ENCODE measurements at regions not wholly inside any gene's neighbourhood (a gene's known extent, or its start where the extent isn't known, plus 50 kb on each side); places are given as distances from the start of the nearest gene placed in this dataset.

DNA sequence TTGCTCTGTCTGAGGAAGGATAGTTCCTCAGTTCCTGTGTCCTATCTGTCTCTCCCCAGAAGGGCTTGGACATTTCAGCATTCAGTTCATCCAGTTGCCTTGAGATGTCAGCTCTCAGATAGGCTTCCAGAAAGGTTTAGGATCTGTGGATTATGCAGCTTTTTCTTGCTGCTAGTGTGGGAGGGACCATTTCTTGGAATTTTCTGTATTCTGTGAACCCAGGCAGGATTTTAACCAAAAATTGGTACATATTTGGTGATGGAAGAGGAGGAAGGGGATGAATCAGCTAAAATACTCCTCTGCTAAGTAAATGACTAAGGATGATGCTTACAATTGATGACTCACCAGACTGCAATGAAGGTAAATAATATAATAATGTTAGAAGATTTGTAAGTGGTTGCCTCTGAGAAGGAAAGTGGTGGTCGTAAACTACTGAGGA, 58.6 kb upstream of the DOCK10 start:
- H3K9ac ChIP-seq (ENCODE audit: low read length), result peak overlapping the region; percentile 84
- H4K91ac ChIP-seq (ENCODE audit: low read length), result no peak overlapping the region
- H3K14ac ChIP-seq (ENCODE audit: low read length in 2 of 2), result no peak overlapping the region
- H3K27me3 ChIP-seq (ENCODE audit: control insufficient read depth in 1 of 2, insufficient read depth in 1 of 2, low read length in 2 of 2), result no peaks in the 10 kb centered on the region
- no peak overlapping the region for H3K4me2 ChIP-seq (ENCODE audit: low read length, poor library complexity, severe bottlenecking)
- H3K4ac ChIP-seq (ENCODE audit: low read depth in 1 of 2, low read length in 2 of 2), result no peak overlapping the region
- H3K4me3 ChIP-seq (ENCODE audit: insufficient read depth in 1 of 2, low read depth in 1 of 2, low read length in 2 of 2), result no peak overlapping the region
- no peak overlapping the region for H4K8ac ChIP-seq (ENCODE audit: low read length)
- DNase-seq, result peak; percentile 72
- H3K4me1 ChIP-seq (ENCODE audit: control insufficient read depth, insufficient read depth, low read depth, low read length), result peaks cover 2% of the 10 kb centered on the region
- peak overlapping the region in 1 of 2 experiments; percentile 57 for H2BK12ac ChIP-seq (ENCODE audit: low read length in 2 of 2)
- H3K36me3 ChIP-seq (ENCODE audit: control insufficient read depth in 1 of 2, insufficient read depth in 2 of 2, low read depth in 1 of 2, low read length in 2 of 2), result no peaks in the 10 kb centered on the region
- peak overlapping the region; percentile 23 to 26 for H3K18ac ChIP-seq (ENCODE audit: low read depth in 1 of 2, low read length in 2 of 2)
- WGBS, result 17% methylated on average over 1 of the region's 1 CpG
- peak overlapping the region; percentile 98 for H3K27ac ChIP-seq (ENCODE audit: low read length, poor library complexity, severe bottlenecking)
- peak overlapping the region; percentile 54 for H2BK5ac ChIP-seq (ENCODE audit: low read depth, low read length, poor library complexity, severe bottlenecking)
- H2BK120ac ChIP-seq (ENCODE audit: low read depth, low read length), result no peak overlapping the region
- no peaks in the 10 kb centered on the region for H3K79me1 ChIP-seq (replicated peaks; ENCODE audit: low read length, poor library complexity, severe bottlenecking)
- H2BK15ac ChIP-seq (ENCODE audit: low read depth, poor library complexity, severe bottlenecking), result no peak overlapping the region
- H2AK5ac ChIP-seq (ENCODE audit: low read length, severe bottlenecking), result peak overlapping the region; percentile 43
- H3K9me3 ChIP-seq (ENCODE audit: control insufficient read depth, low read length), result no peaks in the 10 kb centered on the region
- no peak overlapping the region for H3K23ac ChIP-seq (ENCODE audit: low read length in 2 of 2)
- H2AFZ ChIP-seq (ENCODE audit: low read depth, low read length), result no peak overlapping the region

DNA sequence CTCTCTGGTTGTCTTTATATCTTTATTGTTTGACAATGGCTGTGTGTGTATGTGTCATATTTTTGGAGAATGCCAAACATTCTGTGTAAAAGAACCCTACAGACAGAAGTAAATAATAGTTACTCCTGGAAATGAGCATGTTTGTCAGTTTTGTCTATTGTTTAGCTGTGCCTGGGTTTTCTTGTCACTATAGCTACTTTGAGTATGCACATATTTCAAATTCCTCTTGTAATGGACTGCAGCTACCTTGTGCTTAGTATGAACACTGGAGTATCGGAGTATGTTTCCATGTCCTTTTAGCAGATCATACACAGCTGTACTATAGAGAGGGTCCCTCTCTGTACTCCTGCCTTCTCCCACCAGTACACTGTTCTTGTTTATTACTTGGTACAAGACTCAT, 58.0 kb upstream of the DOCK10 start:
- H3K27me3 ChIP-seq (ENCODE audit: control insufficient read depth in 1 of 2, insufficient read depth in 1 of 2, low read length in 2 of 2), result no peaks in the 10 kb centered on the region
- peak overlapping the region; percentile 98 for H3K27ac ChIP-seq (ENCODE audit: low read length, poor library complexity, severe bottlenecking)
- no peak overlapping the region for H3K4ac ChIP-seq (ENCODE audit: low read depth in 1 of 2, low read length in 2 of 2)
- H3K36me3 ChIP-seq (ENCODE audit: control insufficient read depth in 1 of 2, insufficient read depth in 2 of 2, low read depth in 1 of 2, low read length in 2 of 2), result no peaks in the 10 kb centered on the region
- H4K8ac ChIP-seq (ENCODE audit: low read length), result no peak overlapping the region
- WGBS, result 60% methylated on average over 1 of the region's 1 CpG
- peak overlapping the region; percentile 84 for H3K9ac ChIP-seq (ENCODE audit: low read length)
- H3K23ac ChIP-seq (ENCODE audit: low read length in 2 of 2), result no peak overlapping the region
- H4K91ac ChIP-seq (ENCODE audit: low read length), result no peak overlapping the region
- no peaks in the 10 kb centered on the region for H3K4me1 ChIP-seq (ENCODE audit: control insufficient read depth, insufficient read depth, low read depth, low read length)
- no peak overlapping the region for H2AK5ac ChIP-seq (ENCODE audit: low read length, severe bottlenecking)
- H2BK120ac ChIP-seq (ENCODE audit: low read depth, low read length), result no peak overlapping the region
- no peaks in the 10 kb centered on the region for H3K79me1 ChIP-seq (replicated peaks; ENCODE audit: low read length, poor library complexity, severe bottlenecking)
- H3K4me2 ChIP-seq (ENCODE audit: low read length, poor library complexity, severe bottlenecking), result no peak overlapping the region
- no peaks in the 10 kb centered on the region for H3K9me3 ChIP-seq (ENCODE audit: control insufficient read depth, low read length)
- no peak overlapping the region for H2AFZ ChIP-seq (ENCODE audit: low read depth, low read length)
- no peak overlapping the region for H3K18ac ChIP-seq (ENCODE audit: low read depth in 1 of 2, low read length in 2 of 2)
- peak; percentile 15 for DNase-seq
- no peak overlapping the region for H3K4me3 ChIP-seq (ENCODE audit: insufficient read depth in 1 of 2, low read depth in 1 of 2, low read length in 2 of 2)
- no peak overlapping the region for H2BK12ac ChIP-seq (ENCODE audit: low read length in 2 of 2)
- H2BK15ac ChIP-seq (ENCODE audit: low read depth, poor library complexity, severe bottlenecking), result no peak overlapping the region
- H3K14ac ChIP-seq (ENCODE audit: low read length in 2 of 2), result no peak overlapping the region
- no peak overlapping the region for H2BK5ac ChIP-seq (ENCODE audit: low read depth, low read length, poor library complexity, severe bottlenecking)

DNA sequence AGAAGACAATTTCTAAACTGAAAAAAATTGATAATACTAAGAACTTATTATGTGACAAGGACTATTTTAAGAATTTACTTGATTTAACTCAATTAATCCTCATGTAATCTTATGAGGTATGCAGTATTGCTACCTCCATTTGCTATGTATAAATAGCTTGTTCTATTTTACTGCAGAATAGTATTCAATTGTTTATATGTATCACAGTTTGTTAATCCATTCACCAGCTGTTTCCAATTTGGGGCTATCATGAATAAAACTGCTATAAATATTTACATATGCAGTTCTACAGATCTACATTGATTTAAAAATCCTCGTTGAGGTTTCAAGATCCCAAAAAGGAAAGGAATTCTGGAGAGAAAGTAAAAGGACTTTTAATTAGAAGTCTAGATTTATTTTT, 54.8 kb upstream of the DOCK10 start:
- no peaks in the 10 kb centered on the region for H3K4me1 ChIP-seq (ENCODE audit: control insufficient read depth, insufficient read depth, low read depth, low read length)
- no peak overlapping the region for H3K18ac ChIP-seq (ENCODE audit: low read depth in 1 of 2, low read length in 2 of 2)
- no peak overlapping the region for H3K9ac ChIP-seq (ENCODE audit: low read length)
- no peak overlapping the region for H3K27ac ChIP-seq (ENCODE audit: low read length, poor library complexity, severe bottlenecking)
- H2AFZ ChIP-seq (ENCODE audit: low read depth, low read length), result no peak overlapping the region
- no peaks in the 10 kb centered on the region for H3K27me3 ChIP-seq (ENCODE audit: control insufficient read depth in 1 of 2, insufficient read depth in 1 of 2, low read length in 2 of 2)
- no peak overlapping the region for H2BK15ac ChIP-seq (ENCODE audit: low read depth, poor library complexity, severe bottlenecking)
- H2BK12ac ChIP-seq (ENCODE audit: low read length in 2 of 2), result no peak overlapping the region
- H3K23ac ChIP-seq (ENCODE audit: low read length in 2 of 2), result no peak overlapping the region
- H4K8ac ChIP-seq (ENCODE audit: low read length), result no peak overlapping the region
- H3K14ac ChIP-seq (ENCODE audit: low read length in 2 of 2), result no peak overlapping the region
- H2BK120ac ChIP-seq (ENCODE audit: low read depth, low read length), result no peak overlapping the region
- no peaks in the 10 kb centered on the region for H3K9me3 ChIP-seq (ENCODE audit: control insufficient read depth, low read length)
- H3K36me3 ChIP-seq (ENCODE audit: control insufficient read depth in 1 of 2, insufficient read depth in 2 of 2, low read depth in 1 of 2, low read length in 2 of 2), result no peaks in the 10 kb centered on the region
- H2AK5ac ChIP-seq (ENCODE audit: low read length, severe bottlenecking), result no peak overlapping the region
- WGBS, result no CpG with 5 or more reads among the region's 1 CpG
- no peaks in the 10 kb centered on the region for H3K79me1 ChIP-seq (replicated peaks; ENCODE audit: low read length, poor library complexity, severe bottlenecking)
- no peak overlapping the region for H3K4me2 ChIP-seq (ENCODE audit: low read length, poor library complexity, severe bottlenecking)
- H2BK5ac ChIP-seq (ENCODE audit: low read depth, low read length, poor library complexity, severe bottlenecking), result no peak overlapping the region
- H3K4ac ChIP-seq (ENCODE audit: low read depth in 1 of 2, low read length in 2 of 2), result no peak overlapping the region
- DNase-seq, result no peak
- no peak overlapping the region for H4K91ac ChIP-seq (ENCODE audit: low read length)
- no peak overlapping the region for H3K4me3 ChIP-seq (ENCODE audit: insufficient read depth in 1 of 2, low read depth in 1 of 2, low read length in 2 of 2)

All from mesenchymal stem cell (in vitro differentiated cells and primary cell).